ENCODE measurements at regions not wholly inside any gene's neighbourhood (a gene's known extent, or its start where the extent isn't known, plus 50 kb on each side); places are given as distances from the start of the nearest gene placed in this dataset.
A peak's percentile ranks its signal among the peaks of the same experiment; 100 is the strongest.

GRCh38 chr6:53437557-53438202 is 88.9 kb upstream of the ELOVL5 start (continued):
- no peak for TF ChIP-seq BHLHE40 (IDR thresholded peaks at IDR 0.05; ENCODE audit: low read depth, low read length)

- BruUV-seq (replicated peaks), result no TSS peak
- CTCF ChIA-PET, result interaction anchor here (1.1 to 1.5 kb wide), 3 partner anchors 48 to 265 kb away, joined by 3 to 6 read pairs (median 3); no protein-coding TSS in a partner anchor
- intact Hi-C loops (cut with micrococcal nuclease), result loop anchor here (1.0 to 10.0 kb wide), 4 partner anchors 48 to 264 kb away; partner anchors contain the start of gene ELOVL5
Observed at GRCh38 chr6:53436526-53437303, 88.0 kb upstream of the ELOVL5 start.

More at GRCh38 chr6:53436526-53437303, 88.0 kb upstream of the ELOVL5 start:
- Histone ChIP-seq H3K56ac (ENCODE audit: extremely low read depth, insufficient read depth, low read length) (no peak overlapping the region), H2AK5ac (ENCODE audit: low read depth, low read length) (no peak overlapping the region; the same call in none of the 2 replicates), H3K18ac (ENCODE audit: low read depth, low read length) (0 out of 2 replicates have a peak overlapping the region, but pooled peaks have one; percentile 35), H3K23ac (ENCODE audit: low read depth, low read length) (no peak overlapping the region), H2BK20ac (ENCODE audit: low read depth, low read length) (no peak overlapping the region), H3K14ac (replicated peaks; ENCODE audit: low read depth, low read length) (no peak overlapping the region), H3K9me3 (ENCODE audit: control insufficient read depth, insufficient read depth, low read length) (no peaks in the 10 kb centered on the region), H2BK15ac (ENCODE audit: low read depth, low read length) (peak overlapping the region; percentile 11; the same call in 1 of the 3 replicates), H4K8ac (ENCODE audit: low read depth in 2 of 2, low read length in 2 of 2) (no peak overlapping the region), H4K91ac (ENCODE audit: insufficient read depth, low read depth, low read length) (no peak overlapping the region), H3K9me1 (ENCODE audit: insufficient read depth, low read length) (no peaks in the 10 kb centered on the region), H3K27me3 (ENCODE audit: control insufficient read depth, insufficient read depth, low read length) (no peaks in the 10 kb centered on the region), H2AK9ac (replicated peaks; ENCODE audit: low read depth, low read length, poor library complexity) (no peak overlapping the region), H3K36me3 (ENCODE audit: control insufficient read depth, insufficient read depth, low read length) (no peaks in the 10 kb centered on the region), H3K4me3 (ENCODE audit: insufficient read depth, low read depth, low read length) (no peak overlapping the region), H4K20me1 (ENCODE audit: insufficient read depth, low read length) (no peaks in the 10 kb centered on the region), H3K4me2 (ENCODE audit: low read depth, low read length) (no peak overlapping the region), H2BK5ac (ENCODE audit: low read depth, low read length, poor library complexity, severe bottlenecking) (no peak overlapping the region), H3K4me1 (ENCODE audit: control insufficient read depth, insufficient read depth, low read length) (peaks cover 8% of the 10 kb centered on the region), H3K9ac (ENCODE audit: low read depth, low read length) (no peak overlapping the region), H2BK120ac (ENCODE audit: low read depth, low read length) (no peak overlapping the region), H3K4ac (ENCODE audit: low read depth, low read length) (no peak overlapping the region), H3K27ac (ENCODE audit: insufficient read depth, low read length) (no peak overlapping the region), H2AFZ (replicated peaks; ENCODE audit: low read length, poor library complexity) (no peak overlapping the region), H3K79me1 (ENCODE audit: low read depth in 1 of 2, low read length in 2 of 2) (no peaks in the 10 kb centered on the region), H4K5ac (ENCODE audit: low read depth, low read length) (0 out of 2 replicates have a peak overlapping the region, but pooled peaks have one; percentile 10)
- no peak for TF ChIP-seq RFX5 (IDR thresholded peaks at IDR 0.05; ENCODE audit: low read depth, low read length)
- TF ChIP-seq MXI1 (IDR thresholded peaks at IDR 0.05; ENCODE audit: borderline replicate concordance, low read depth, low read length), result no peak
- TF ChIP-seq SMC3 (IDR thresholded peaks at IDR 0.05; ENCODE audit: low read depth, low read length), result no peak
- TF ChIP-seq ELK1 (IDR thresholded peaks at IDR 0.05; ENCODE audit: borderline replicate concordance, low read depth, low read length), result no peak
- TF ChIP-seq CHD1 (IDR thresholded peaks at IDR 0.05; ENCODE audit: low read depth, low read length), result no peak
- no peak for TF ChIP-seq RCOR1 (IDR thresholded peaks at IDR 0.05; ENCODE audit: insufficient replicate concordance, low read length)
- TF ChIP-seq BHLHE40 (IDR thresholded peaks at IDR 0.05; ENCODE audit: low read depth, low read length), result no peak
- TF ChIP-seq MAFK (IDR thresholded peaks at IDR 0.05; ENCODE audit: low read depth, low read length), result no peak
- no peak for TF ChIP-seq FOS (IDR thresholded peaks at IDR 0.05; ENCODE audit: low read depth, low read length)
- no peak for TF ChIP-seq USF2 (IDR thresholded peaks at IDR 0.05; ENCODE audit: low read depth, low read length)
- ATAC-seq (ENCODE audit: low read depth) (no peak), DNase-seq (peak; percentile 17)
- POLR2A ChIA-PET (ENCODE audit: unreplicated experiment), result interaction anchor here (0.6 kb wide), 1 partner anchor 73 kb away, joined by 3 read pairs; no protein-coding TSS in a partner anchor
- in situ Hi-C loops (cut with MboI; ENCODE audit: low sequenced_read_pairs), result no loop called here
- 100% methylated on average over 2 of the region's 7 CpGs; no CpG with 5 or more reads in 1 of the 2 experiments for WGBS, 2 experiments (ENCODE audit: extremely low coverage in 2 of 2, insufficient read length in 1 of 2)
- dilution Hi-C loops (cut with HindIII; ENCODE audit: low sequenced_read_pairs, unreplicated experiment), result no loop called here
